ENCODE measurements at regions not wholly inside any gene's neighbourhood (a gene's known extent, or its start where the extent isn't known, plus 50 kb on each side); places are given as distances from the start of the nearest gene placed in this dataset.

GRCh38 chr18:41396861-41397260 lies 558.2 kb upstream of the PIK3C3 start:
- Histone ChIP-seq H3K27me3 (no peaks in the 10 kb centered on the region), H3K36me3 (no peaks in the 10 kb centered on the region), H3K27ac (no peak overlapping the region), H3K4me3 (no peak overlapping the region), H3K9me3 (no peaks in the 10 kb centered on the region), H3K4me1 (no peaks in the 10 kb centered on the region)
- TF ChIP-seq EP300 (IDR thresholded peaks at IDR 0.05; ENCODE audit: low read depth): no peak
- no peak for TF ChIP-seq CTCF (IDR thresholded peaks at IDR 0.05)
- no peak for TF ChIP-seq POLR2AphosphoS5 (IDR thresholded peaks at IDR 0.05)
- no peak for TF ChIP-seq POLR2A (IDR thresholded peaks at IDR 0.05)
- DNase-seq: no peak
- in situ Hi-C loops (cut with MboI; ENCODE audit: low pct_ligation_motif_present in 1 of 4, low pct_unique_long_range_greater_than_20kb in 1 of 4, low sequenced_read_pairs in 3 of 4) (no loop called here), intact Hi-C loops (cut with DNase I; ENCODE audit: low total_unique reads) (no loop called here)
- WGBS, 2 donors (ENCODE audit: low coverage in 1 of 2): 89 to 94% methylated on average over 2 of the region's 2 CpGs

- intact Hi-C loops (cut with DNase I; ENCODE audit: low total_unique reads) (no loop called here), in situ Hi-C loops (cut with MboI; ENCODE audit: low pct_ligation_motif_present in 1 of 4, low pct_unique_long_range_greater_than_20kb in 1 of 4, low sequenced_read_pairs in 3 of 4) (no loop called here)
- Histone ChIP-seq H3K4me1 (no peaks in the 10 kb centered on the region), H3K9me3 (no peaks in the 10 kb centered on the region), H3K4me3 (no peak overlapping the region), H3K36me3 (no peaks in the 10 kb centered on the region), H3K27ac (no peak overlapping the region), H3K27me3 (no peaks in the 10 kb centered on the region)
- 50 to 51% methylated on average over 2 to 3 of the region's 3 CpGs for WGBS, 2 donors (ENCODE audit: low coverage in 1 of 2)
- DNase-seq: no peak
- TF ChIP-seq EP300 (IDR thresholded peaks at IDR 0.05; ENCODE audit: low read depth) (no peak), POLR2A (IDR thresholded peaks at IDR 0.05) (no peak), CTCF (IDR thresholded peaks at IDR 0.05) (no peak), POLR2AphosphoS5 (IDR thresholded peaks at IDR 0.05) (no peak)
These were observed 558.8 kb upstream of the PIK3C3 start for GRCh38 chr18:41396211-41396610.

- in situ Hi-C loops (cut with MboI; ENCODE audit: low pct_ligation_motif_present in 1 of 4, low pct_unique_long_range_greater_than_20kb in 1 of 4, low sequenced_read_pairs in 3 of 4): no loop called here
- no peak for DNase-seq
- WGBS, 2 donors (ENCODE audit: low coverage in 1 of 2): 38 to 57% methylated on average over 1 of the region's 1 CpG
These were observed 559.3 kb upstream of the PIK3C3 start for GRCh38 chr18:41395695-41396094.

More at GRCh38 chr18:41395695-41396094, 559.3 kb upstream of the PIK3C3 start:
- intact Hi-C loops (cut with DNase I; ENCODE audit: low total_unique reads): no loop called here
- Histone ChIP-seq H3K27ac (no peak overlapping the region), H3K27me3 (no peaks in the 10 kb centered on the region), H3K9me3 (no peaks in the 10 kb centered on the region), H3K36me3 (no peaks in the 10 kb centered on the region), H3K4me3 (no peak overlapping the region), H3K4me1 (no peaks in the 10 kb centered on the region)
- TF ChIP-seq POLR2A (IDR thresholded peaks at IDR 0.05) (no peak), EP300 (IDR thresholded peaks at IDR 0.05; ENCODE audit: low read depth) (no peak), CTCF (IDR thresholded peaks at IDR 0.05) (no peak), POLR2AphosphoS5 (IDR thresholded peaks at IDR 0.05) (no peak)
